ENCODE measurements at regions not wholly inside any gene's neighbourhood (a gene's known extent, or its start where the extent isn't known, plus 50 kb on each side); places are given as distances from the start of the nearest gene placed in this dataset.

DNA sequence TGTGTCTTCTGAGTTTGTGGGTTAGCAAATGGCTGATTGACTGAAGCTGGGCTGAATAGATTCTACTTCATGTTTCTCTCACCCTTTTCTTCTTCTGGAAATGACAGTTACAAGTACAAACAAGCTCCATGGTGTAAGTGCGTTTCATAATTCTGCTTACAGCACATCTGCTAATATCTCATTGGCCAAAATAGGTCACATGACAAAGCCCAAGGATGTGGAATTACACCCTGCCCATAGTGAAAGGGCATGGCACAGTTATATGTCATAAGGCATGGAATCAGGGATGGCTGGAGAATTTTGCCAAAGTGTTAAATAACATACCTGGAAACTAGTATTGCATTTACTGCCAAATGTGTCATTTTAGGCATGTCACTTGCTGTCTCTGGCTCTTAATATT is 327.2 kb downstream of the NKX6-1 start:
- no peak overlapping the region for H3K4ac ChIP-seq (ENCODE audit: low read depth, low read length)
- no peak overlapping the region for H3K56ac ChIP-seq (ENCODE audit: extremely low read depth, insufficient read depth, low read length)
- no peaks in the 10 kb centered on the region for H3K79me1 ChIP-seq (ENCODE audit: low read depth in 1 of 2, low read length in 2 of 2)
- no peak overlapping the region for H3K4me3 ChIP-seq (ENCODE audit: insufficient read depth, low read depth, low read length)
- ChIA-PET POLR2A (ENCODE audit: unreplicated experiment) (no interaction called here), CTCF (interaction anchor here (0.6 kb wide), 1 partner anchor 14 kb away, joined by 4 read pairs; no protein-coding TSS in a partner anchor)
- H3K27ac ChIP-seq (ENCODE audit: insufficient read depth, low read length) = no peak overlapping the region
- ATAC-seq (ENCODE audit: low read depth) (no peak), DNase-seq (no peak)
- no peak overlapping the region for H2BK120ac ChIP-seq (ENCODE audit: low read depth, low read length)
- BruUV-seq (replicated peaks) = no TSS peak
- no peak overlapping the region for H2BK15ac ChIP-seq (ENCODE audit: low read depth, low read length)
- no peak overlapping the region for H2AK5ac ChIP-seq (ENCODE audit: low read depth, low read length)
- H3K4me2 ChIP-seq (ENCODE audit: low read depth, low read length) = no peak overlapping the region
- no peak overlapping the region for H2AK9ac ChIP-seq (replicated peaks; ENCODE audit: low read depth, low read length, poor library complexity)
- in situ Hi-C loops (cut with MboI; ENCODE audit: low sequenced_read_pairs) (no loop called here), intact Hi-C loops (cut with micrococcal nuclease) (no loop called here), dilution Hi-C loops (cut with HindIII; ENCODE audit: low sequenced_read_pairs, unreplicated experiment) (no loop called here)
- no peak overlapping the region for H4K91ac ChIP-seq (ENCODE audit: insufficient read depth, low read depth, low read length)
- no peak overlapping the region for H2BK20ac ChIP-seq (ENCODE audit: low read depth, low read length)
- H4K5ac ChIP-seq (ENCODE audit: low read depth, low read length) = no peak overlapping the region
- no peaks in the 10 kb centered on the region for H3K9me3 ChIP-seq (ENCODE audit: control insufficient read depth, insufficient read depth, low read length)
- no peak overlapping the region for H3K14ac ChIP-seq (replicated peaks; ENCODE audit: low read depth, low read length)
- no peaks in the 10 kb centered on the region for H4K20me1 ChIP-seq (ENCODE audit: insufficient read depth, low read length)
- no peak overlapping the region for H3K9ac ChIP-seq (ENCODE audit: low read depth, low read length)
- TF ChIP-seq FOS (IDR thresholded peaks at IDR 0.05; ENCODE audit: low read depth, low read length) (no peak), BHLHE40 (IDR thresholded peaks at IDR 0.05; ENCODE audit: low read depth, low read length) (no peak)
- no CpG with 5 or more reads among the region's 1 CpG for WGBS, 2 experiments (ENCODE audit: extremely low coverage in 2 of 2, insufficient read length in 1 of 2)
- no peaks in the 10 kb centered on the region for H3K9me1 ChIP-seq (ENCODE audit: insufficient read depth, low read length)
- no peaks in the 10 kb centered on the region for H3K27me3 ChIP-seq (ENCODE audit: control insufficient read depth, insufficient read depth, low read length)
- H3K18ac ChIP-seq (ENCODE audit: low read depth, low read length) = no peak overlapping the region
- H3K4me1 ChIP-seq (ENCODE audit: control insufficient read depth, insufficient read depth, low read length) = no peaks in the 10 kb centered on the region
- H2AFZ ChIP-seq (replicated peaks; ENCODE audit: low read length, poor library complexity) = no peak overlapping the region
- no peak overlapping the region for H4K8ac ChIP-seq (ENCODE audit: low read depth in 2 of 2, low read length in 2 of 2)
- no peaks in the 10 kb centered on the region for H3K36me3 ChIP-seq (ENCODE audit: control insufficient read depth, insufficient read depth, low read length)
- no peak overlapping the region for H3K23ac ChIP-seq (ENCODE audit: low read depth, low read length)
- H2BK5ac ChIP-seq (ENCODE audit: low read depth, low read length, poor library complexity, severe bottlenecking) = no peak overlapping the region

Measured in IMR-90 (cell line).